ENCODE measurements at regions not wholly inside any gene's neighbourhood (a gene's known extent, or its start where the extent isn't known, plus 50 kb on each side); places are given as distances from the start of the nearest gene placed in this dataset.
"Not testable (repeated sequence)": the region's sequence is repeated elsewhere in the genome, so short reads cannot be mapped to it uniquely, and the experiment has no call there.

DNA sequence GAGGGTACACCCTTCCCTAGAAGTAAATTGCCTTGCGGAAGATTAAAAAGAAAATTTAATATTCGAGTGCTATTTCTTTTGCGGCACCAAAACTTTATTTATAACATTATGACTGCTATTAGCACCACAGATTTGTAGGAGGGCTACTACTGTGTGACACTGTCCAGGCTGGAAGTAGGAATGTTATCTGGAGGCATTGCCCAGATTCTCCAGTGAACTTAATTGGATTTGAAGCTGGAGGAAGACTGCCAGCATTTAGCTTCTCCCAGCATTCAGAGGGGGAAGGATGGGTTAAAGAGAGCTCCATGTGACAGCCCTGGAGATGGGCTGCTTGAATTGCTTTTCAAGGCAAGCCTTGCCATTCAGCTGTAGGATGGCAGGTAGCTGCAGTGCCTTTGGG is 107.0 kb upstream of the RBM19 start:
- H3K36me3 ChIP-seq (replicated peaks; ENCODE audit: low read depth, low read length), result no peaks in the 10 kb centered on the region
- no peaks in the 10 kb centered on the region for H3K79me2 ChIP-seq (ENCODE audit: low read length)
- no peak for TF ChIP-seq EZH2phosphoT487 (IDR thresholded peaks at IDR 0.05; ENCODE audit: low read depth)
- TF ChIP-seq, protein P1, sequence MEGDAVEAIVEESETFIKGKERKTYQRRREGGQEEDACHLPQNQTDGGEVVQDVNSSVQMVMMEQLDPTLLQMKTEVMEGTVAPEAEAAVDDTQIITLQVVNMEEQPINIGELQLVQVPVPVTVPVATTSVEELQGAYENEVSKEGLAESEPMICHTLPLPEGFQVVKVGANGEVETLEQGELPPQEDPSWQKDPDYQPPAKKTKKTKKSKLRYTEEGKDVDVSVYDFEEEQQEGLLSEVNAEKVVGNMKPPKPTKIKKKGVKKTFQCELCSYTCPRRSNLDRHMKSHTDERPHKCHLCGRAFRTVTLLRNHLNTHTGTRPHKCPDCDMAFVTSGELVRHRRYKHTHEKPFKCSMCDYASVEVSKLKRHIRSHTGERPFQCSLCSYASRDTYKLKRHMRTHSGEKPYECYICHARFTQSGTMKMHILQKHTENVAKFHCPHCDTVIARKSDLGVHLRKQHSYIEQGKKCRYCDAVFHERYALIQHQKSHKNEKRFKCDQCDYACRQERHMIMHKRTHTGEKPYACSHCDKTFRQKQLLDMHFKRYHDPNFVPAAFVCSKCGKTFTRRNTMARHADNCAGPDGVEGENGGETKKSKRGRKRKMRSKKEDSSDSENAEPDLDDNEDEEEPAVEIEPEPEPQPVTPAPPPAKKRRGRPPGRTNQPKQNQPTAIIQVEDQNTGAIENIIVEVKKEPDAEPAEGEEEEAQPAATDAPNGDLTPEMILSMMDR (IDR thresholded peaks at IDR 0.05; ENCODE audit: low read depth, low read length), result no peak
- H3K4me2 ChIP-seq (ENCODE audit: low read length), result no peak overlapping the region
- H3K27ac ChIP-seq (ENCODE audit: low read length), result no peak overlapping the region
- no peaks in the 10 kb centered on the region for H3K9me3 ChIP-seq (ENCODE audit: insufficient read depth, low read length)
- H2AFZ ChIP-seq (ENCODE audit: low read depth, low read length), result no peak overlapping the region
- no peaks in the 10 kb centered on the region for H4K20me1 ChIP-seq (ENCODE audit: insufficient read depth, low read length)
- H3K4me3 ChIP-seq (ENCODE audit: low read length), result no peak overlapping the region
- H3K9ac ChIP-seq (ENCODE audit: low read length), result no peak overlapping the region
- no peaks in the 10 kb centered on the region for H3K4me1 ChIP-seq (ENCODE audit: low read length)
- H3K27me3 ChIP-seq (ENCODE audit: low read depth, low read length), result peaks cover 10% of the 10 kb centered on the region; the same call in 1 of the 2 replicates

DNA sequence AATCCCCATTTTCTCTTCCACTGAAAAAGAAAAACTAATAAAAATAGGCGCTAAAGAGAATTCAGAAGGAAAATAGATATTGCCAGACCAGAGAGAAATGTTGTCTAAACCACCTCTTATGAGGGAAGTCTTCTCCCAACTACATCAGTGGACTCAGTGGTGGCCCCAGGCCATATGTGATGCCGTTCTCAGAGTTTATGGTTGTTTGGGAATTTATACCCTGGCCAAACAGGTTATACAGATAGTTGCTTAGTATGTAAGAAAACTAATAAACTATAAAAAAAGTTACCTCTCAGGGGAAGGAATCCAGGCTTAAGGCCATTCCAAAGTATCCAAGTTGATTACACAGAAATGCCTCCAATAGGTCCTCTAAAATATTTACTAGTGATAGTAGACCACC is 103.4 kb upstream of the RBM19 start:
- Histone ChIP-seq H3K27ac (ENCODE audit: low read length) (no peak overlapping the region), H3K4me3 (ENCODE audit: low read length) (no peak overlapping the region), H3K36me3 (replicated peaks; ENCODE audit: low read depth, low read length) (no peaks in the 10 kb centered on the region), H3K9ac (ENCODE audit: low read length) (no peak overlapping the region), H2AFZ (ENCODE audit: low read depth, low read length) (no peak overlapping the region), H3K9me3 (ENCODE audit: insufficient read depth, low read length) (no peaks in the 10 kb centered on the region), H3K4me2 (ENCODE audit: low read length) (no peak overlapping the region), H4K20me1 (ENCODE audit: insufficient read depth, low read length) (no peaks in the 10 kb centered on the region), H3K27me3 (ENCODE audit: low read depth, low read length) (0 out of 2 replicates have a peak, but pooled peaks cover 3% of the 10 kb centered on the region), H3K4me1 (ENCODE audit: low read length) (no peaks in the 10 kb centered on the region), H3K79me2 (ENCODE audit: low read length) (no peaks in the 10 kb centered on the region)
- TF ChIP-seq, protein P1 (IDR thresholded peaks at IDR 0.05; ENCODE audit: low read depth, low read length), result no peak
- no peak for TF ChIP-seq EZH2phosphoT487 (IDR thresholded peaks at IDR 0.05; ENCODE audit: low read depth)

GRCh38 chr12:114064497-114064896 is 98.4 kb upstream of the RBM19 start:
- Histone ChIP-seq H3K79me2 (ENCODE audit: low read length) (no peaks in the 10 kb centered on the region), H3K4me3 (ENCODE audit: low read length) (no peak overlapping the region), H4K20me1 (ENCODE audit: insufficient read depth, low read length) (no peaks in the 10 kb centered on the region), H3K9ac (ENCODE audit: low read length) (no peak overlapping the region), H3K27ac (ENCODE audit: low read length) (no peak overlapping the region), H3K9me3 (ENCODE audit: insufficient read depth, low read length) (no peaks in the 10 kb centered on the region), H3K27me3 (ENCODE audit: low read depth, low read length) (no peaks in the 10 kb centered on the region), H3K4me1 (ENCODE audit: low read length) (no peaks in the 10 kb centered on the region), H3K4me2 (ENCODE audit: low read length) (no peak overlapping the region), H3K36me3 (replicated peaks; ENCODE audit: low read depth, low read length) (no peaks in the 10 kb centered on the region), H2AFZ (ENCODE audit: low read depth, low read length) (no peak overlapping the region)
- TF ChIP-seq, protein P1 (IDR thresholded peaks at IDR 0.05; ENCODE audit: low read depth, low read length), result no peak
- TF ChIP-seq EZH2phosphoT487 (IDR thresholded peaks at IDR 0.05; ENCODE audit: low read depth), result no peak

GRCh38 chr12:114064034-114064433 is 97.9 kb upstream of the RBM19 start:
- H2AFZ ChIP-seq (ENCODE audit: low read depth, low read length); H3K79me2 ChIP-seq (ENCODE audit: low read length); H3K9me3 ChIP-seq (ENCODE audit: insufficient read depth, low read length); H4K20me1 ChIP-seq (ENCODE audit: insufficient read depth, low read length); H3K4me3 ChIP-seq (ENCODE audit: low read length); H3K4me1 ChIP-seq (ENCODE audit: low read length); H3K36me3 ChIP-seq (replicated peaks; ENCODE audit: low read depth, low read length); H3K4me2 ChIP-seq (ENCODE audit: low read length); H3K27me3 ChIP-seq (ENCODE audit: low read depth, low read length); H3K9ac ChIP-seq (ENCODE audit: low read length); H3K27ac ChIP-seq (ENCODE audit: low read length): not testable (repeated sequence)

DNA sequence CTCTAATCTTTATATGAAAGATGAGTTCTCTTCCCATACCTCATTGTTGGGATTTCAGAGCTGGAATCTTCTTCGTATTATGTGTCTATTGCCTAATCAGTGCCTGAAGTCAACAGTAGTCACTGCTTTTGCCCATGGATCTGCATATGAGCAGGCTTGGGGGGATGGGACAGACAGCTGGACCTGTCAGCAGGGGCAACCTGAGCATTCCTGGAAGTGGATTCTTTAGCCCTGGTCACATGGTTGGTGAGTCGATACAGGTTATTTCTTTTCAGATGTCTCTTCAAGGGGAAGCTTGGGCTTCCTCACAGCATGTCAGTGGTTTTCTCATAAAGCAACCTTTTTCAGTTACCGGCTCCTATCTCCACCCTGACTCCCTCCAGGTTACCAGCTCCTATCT is 97.3 kb upstream of the RBM19 start:
- Histone ChIP-seq H3K27ac (ENCODE audit: low read length) (no peak overlapping the region), H2AFZ (ENCODE audit: low read depth, low read length) (no peak overlapping the region), H3K27me3 (ENCODE audit: low read depth, low read length) (no peaks in the 10 kb centered on the region), H3K4me3 (ENCODE audit: low read length) (no peak overlapping the region), H3K36me3 (replicated peaks; ENCODE audit: low read depth, low read length) (no peaks in the 10 kb centered on the region), H3K9me3 (ENCODE audit: insufficient read depth, low read length) (no peaks in the 10 kb centered on the region), H3K79me2 (ENCODE audit: low read length) (no peaks in the 10 kb centered on the region), H3K4me2 (ENCODE audit: low read length) (no peak overlapping the region), H3K4me1 (ENCODE audit: low read length) (no peaks in the 10 kb centered on the region), H4K20me1 (ENCODE audit: insufficient read depth, low read length) (no peaks in the 10 kb centered on the region), H3K9ac (ENCODE audit: low read length) (no peak overlapping the region)
- TF ChIP-seq, protein P1 (IDR thresholded peaks at IDR 0.05; ENCODE audit: low read depth, low read length), result no peak
- no peak for TF ChIP-seq EZH2phosphoT487 (IDR thresholded peaks at IDR 0.05; ENCODE audit: low read depth)

GRCh38 chr12:114056351-114056750 is 90.2 kb upstream of the RBM19 start:
- H3K4me3 ChIP-seq (ENCODE audit: low read length); H3K4me2 ChIP-seq (ENCODE audit: low read length); H3K9me3 ChIP-seq (ENCODE audit: insufficient read depth, low read length); H3K4me1 ChIP-seq (ENCODE audit: low read length); H3K36me3 ChIP-seq (replicated peaks; ENCODE audit: low read depth, low read length); H3K27ac ChIP-seq (ENCODE audit: low read length); H3K27me3 ChIP-seq (ENCODE audit: low read depth, low read length); H3K9ac ChIP-seq (ENCODE audit: low read length); H4K20me1 ChIP-seq (ENCODE audit: insufficient read depth, low read length); H2AFZ ChIP-seq (ENCODE audit: low read depth, low read length); H3K79me2 ChIP-seq (ENCODE audit: low read length): not testable (repeated sequence)

All from OCI-LY3 (cell line).